ENCODE measurements at regions not wholly inside any gene's neighbourhood (a gene's known extent, or its start where the extent isn't known, plus 50 kb on each side); places are given as distances from the start of the nearest gene placed in this dataset.

DNA sequence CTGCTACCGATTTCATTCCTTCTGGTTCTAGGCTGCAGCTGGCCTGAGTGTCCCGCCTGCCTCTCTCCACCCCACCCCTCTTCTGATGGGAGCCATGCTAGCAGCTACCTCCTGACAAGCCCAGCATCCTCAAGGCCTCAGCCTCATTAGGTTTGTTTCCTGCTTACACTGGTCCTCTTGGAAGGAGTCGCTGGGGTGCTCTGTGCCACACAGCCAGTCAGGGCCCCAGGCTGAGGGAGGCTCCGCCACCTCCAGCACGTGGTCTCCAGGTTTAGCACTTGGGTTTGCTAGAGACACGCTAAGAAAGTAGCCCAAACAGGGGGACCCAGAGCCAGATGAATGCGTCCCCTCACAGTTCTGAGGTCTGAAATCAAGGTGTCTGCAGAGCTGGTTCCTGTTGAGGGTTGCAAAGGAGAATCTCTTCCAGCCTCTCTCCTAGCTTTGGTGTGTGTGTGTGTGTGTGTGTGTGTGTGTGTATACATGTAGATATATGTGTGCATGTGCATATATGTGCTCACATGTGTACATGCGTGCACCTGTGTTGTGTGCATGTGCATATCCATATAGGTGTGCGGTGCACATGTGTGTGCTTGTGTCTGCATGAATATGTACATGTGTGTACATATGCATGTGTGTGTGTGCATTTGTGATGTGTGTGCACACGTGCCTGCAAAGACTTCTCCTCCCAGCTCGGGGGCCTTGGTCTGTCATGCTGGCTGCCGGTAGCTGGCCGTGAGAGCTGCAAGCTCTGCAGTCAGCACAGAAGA is 301.1 kb upstream of the AJAP1 start:
- Histone ChIP-seq H3K4me1 (no peaks in the 10 kb centered on the region), H3K4me3 (replicated peaks in 1 of 3) (no peak overlapping the region), H3K36me3 (no peaks in the 10 kb centered on the region), H3K27me3 (no peaks in the 10 kb centered on the region), H3K9me3 (no peaks in the 10 kb centered on the region), H3K27ac (no peak overlapping the region)
- intact Hi-C loops (cut with DNase I): no loop called here
- 83 to 87% methylated on average over 7 to 11 of the region's 13 CpGs for WGBS, 2 donors
- no peak for TF ChIP-seq POLR2A (IDR thresholded peaks at IDR 0.05)
- TF ChIP-seq, protein P1, sequence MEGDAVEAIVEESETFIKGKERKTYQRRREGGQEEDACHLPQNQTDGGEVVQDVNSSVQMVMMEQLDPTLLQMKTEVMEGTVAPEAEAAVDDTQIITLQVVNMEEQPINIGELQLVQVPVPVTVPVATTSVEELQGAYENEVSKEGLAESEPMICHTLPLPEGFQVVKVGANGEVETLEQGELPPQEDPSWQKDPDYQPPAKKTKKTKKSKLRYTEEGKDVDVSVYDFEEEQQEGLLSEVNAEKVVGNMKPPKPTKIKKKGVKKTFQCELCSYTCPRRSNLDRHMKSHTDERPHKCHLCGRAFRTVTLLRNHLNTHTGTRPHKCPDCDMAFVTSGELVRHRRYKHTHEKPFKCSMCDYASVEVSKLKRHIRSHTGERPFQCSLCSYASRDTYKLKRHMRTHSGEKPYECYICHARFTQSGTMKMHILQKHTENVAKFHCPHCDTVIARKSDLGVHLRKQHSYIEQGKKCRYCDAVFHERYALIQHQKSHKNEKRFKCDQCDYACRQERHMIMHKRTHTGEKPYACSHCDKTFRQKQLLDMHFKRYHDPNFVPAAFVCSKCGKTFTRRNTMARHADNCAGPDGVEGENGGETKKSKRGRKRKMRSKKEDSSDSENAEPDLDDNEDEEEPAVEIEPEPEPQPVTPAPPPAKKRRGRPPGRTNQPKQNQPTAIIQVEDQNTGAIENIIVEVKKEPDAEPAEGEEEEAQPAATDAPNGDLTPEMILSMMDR (IDR thresholded peaks at IDR 0.05): no peak
- no peak for DNase-seq

DNA sequence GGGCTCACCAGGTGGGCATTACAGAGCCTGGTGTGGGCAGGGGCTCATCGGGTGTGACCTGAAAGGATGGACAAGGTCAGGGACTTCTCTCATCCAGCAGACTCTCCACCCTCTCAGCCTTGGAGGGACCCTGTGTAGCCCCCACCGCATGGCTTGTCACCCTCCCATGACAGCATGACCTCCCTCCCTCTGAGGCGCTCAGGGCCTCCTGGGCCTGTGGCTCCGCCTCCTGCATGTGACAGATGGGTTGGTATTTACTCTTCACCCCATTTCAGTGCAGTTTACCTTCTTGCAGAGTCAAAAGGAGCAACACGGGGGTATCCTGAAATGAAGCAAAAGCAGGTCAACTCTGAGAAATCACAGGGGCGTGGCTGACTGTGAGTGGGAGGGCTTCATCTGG is 298.6 kb upstream of the AJAP1 start:
- Histone ChIP-seq H3K27ac (no peak overlapping the region), H3K4me3 (replicated peaks in 1 of 3) (no peak overlapping the region), H3K9me3 (no peaks in the 10 kb centered on the region), H3K4me1 (no peaks in the 10 kb centered on the region), H3K27me3 (no peaks in the 10 kb centered on the region), H3K36me3 (no peaks in the 10 kb centered on the region)
- no peak for DNase-seq
- 63 to 76% methylated on average over 6 of the region's 6 CpGs for WGBS, 2 donors
- intact Hi-C loops (cut with DNase I): no loop called here
- TF ChIP-seq, protein P1 (IDR thresholded peaks at IDR 0.05): no peak
- TF ChIP-seq POLR2A (IDR thresholded peaks at IDR 0.05): no peak

GRCh38 chr1:4362314-4363044 is 291.9 kb upstream of the AJAP1 start:
- intact Hi-C loops (cut with DNase I): no loop called here

GRCh38 chr1:4366091-4366490 is 288.3 kb upstream of the AJAP1 start:
- no peaks in the 10 kb centered on the region for H3K36me3 ChIP-seq
- no peak overlapping the region for H3K4me3 ChIP-seq (replicated peaks in 1 of 3)
- no peak overlapping the region for H3K27ac ChIP-seq
- 90 to 96% methylated on average over 6 to 10 of the region's 10 CpGs for WGBS, 2 donors
- no peak for DNase-seq
- TF ChIP-seq, protein P1 (IDR thresholded peaks at IDR 0.05): no peak
- no peak for TF ChIP-seq POLR2A (IDR thresholded peaks at IDR 0.05)
- intact Hi-C loops (cut with DNase I): no loop called here
- no peaks in the 10 kb centered on the region for H3K9me3 ChIP-seq
- H3K4me1 ChIP-seq: no peaks in the 10 kb centered on the region
- no peaks in the 10 kb centered on the region for H3K27me3 ChIP-seq

More at GRCh38 chr1:4362314-4363044, 291.9 kb upstream of the AJAP1 start:
- Histone ChIP-seq H3K4me3 (replicated peaks in 1 of 3) (no peak overlapping the region), H3K4me1 (no peaks in the 10 kb centered on the region), H3K27me3 (no peaks in the 10 kb centered on the region), H3K27ac (no peak overlapping the region), H3K9me3 (no peaks in the 10 kb centered on the region), H3K36me3 (no peaks in the 10 kb centered on the region)
- no peak for TF ChIP-seq POLR2A (IDR thresholded peaks at IDR 0.05)
- TF ChIP-seq, protein P1 (IDR thresholded peaks at IDR 0.05): no peak
- WGBS, 2 donors: 81 to 84% methylated on average over 18 to 22 of the region's 22 CpGs
- no peak for DNase-seq

DNA sequence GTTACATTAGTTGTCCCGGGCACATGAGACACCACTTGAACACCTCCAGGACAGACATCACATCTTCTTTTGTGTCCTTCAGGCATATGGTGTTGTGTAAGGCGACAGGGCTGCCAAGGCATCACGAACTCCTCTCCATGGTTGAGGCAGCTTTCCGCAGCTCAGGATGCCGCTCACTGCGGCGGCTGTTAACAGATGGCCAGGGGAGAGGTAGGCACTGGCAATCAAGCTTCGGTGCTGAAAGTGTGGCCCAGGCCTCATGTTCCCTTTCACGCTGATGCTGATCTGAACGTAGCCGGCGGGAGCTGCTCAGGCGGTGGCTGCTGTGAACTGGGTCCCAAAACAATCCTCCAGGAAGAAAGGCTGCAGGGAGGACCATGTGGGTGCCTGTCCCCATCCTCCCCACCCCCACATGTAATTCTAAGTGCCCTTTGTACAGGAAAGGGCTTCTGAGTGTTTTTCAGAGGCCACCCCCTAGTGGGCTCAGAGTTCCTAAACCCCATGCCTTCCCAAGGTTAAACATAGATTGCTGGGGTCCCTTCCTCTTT is 287.1 kb upstream of the AJAP1 start:
- Histone ChIP-seq H3K9me3 (no peaks in the 10 kb centered on the region), H3K27me3 (no peaks in the 10 kb centered on the region), H3K36me3 (no peaks in the 10 kb centered on the region), H3K4me3 (replicated peaks in 1 of 3) (no peak overlapping the region), H3K4me1 (no peaks in the 10 kb centered on the region), H3K27ac (no peak overlapping the region)
- intact Hi-C loops (cut with DNase I): no loop called here
- WGBS, 2 donors: 86% methylated on average over 13 of the region's 13 CpGs
- DNase-seq: no peak
- TF ChIP-seq, protein P1 (IDR thresholded peaks at IDR 0.05): no peak
- no peak for TF ChIP-seq POLR2A (IDR thresholded peaks at IDR 0.05)

Measured in thyroid gland (tissue), 4 donors.